Heart left ventricle (tissue), 16 donors: ENCODE measurements at regions not wholly inside any gene's neighbourhood (a gene's known extent, or its start where the extent isn't known, plus 50 kb on each side); places are given as distances from the start of the nearest gene placed in this dataset.

Experiments
- ATAC-seq, 4 donors: fragments of 200-7000 bp; cut with Tn5 transposase; one replicate each; pipeline ENCODE4 v1.9.1; 2020 to 2022; ENCODE audit warnings: moderate library complexity in 4 of 4, mild to moderate bottlenecking in 3 of 4, moderate number of reproducible peaks in 1 of 4
- DNase-seq, 5 donors: peaks; one replicate each; pipeline ENCODE4 v3.0.0-alpha.2; 2020
- H3K27ac ChIP-seq, 12 donors: fragments of 200-600 bp; sonication (generic) in 4 of 12; one replicate each; pipeline versions ENCODE4 v1.5.0 to v1.8.0; 2016 to 2022; ENCODE audit warnings: mild to moderate bottlenecking in 2 of 12
- H3K27me3 ChIP-seq, 9 donors: fragments of 200-600 bp; sonication (generic) in 2 of 9; one replicate each; pipeline versions ENCODE4 v1.5.1 to v1.8.0; 2016 to 2022; ENCODE audit warnings: mild to moderate bottlenecking in 3 of 9
- H3K36me3 ChIP-seq, 9 donors: fragments of 200-600 bp; sonication (generic) in 2 of 9; one replicate each; pipeline versions ENCODE4 v1.5.0 to v1.8.0; 2018 to 2022; ENCODE audit warnings: mild to moderate bottlenecking in 2 of 9
- H3K4me1 ChIP-seq, 12 donors: fragments of 200-600 bp; sonication (generic) in 4 of 12; one replicate each; pipeline versions ENCODE4 v1.5.0 to v1.8.0; 2016 to 2022; ENCODE audit warnings: mild to moderate bottlenecking in 3 of 12
- H3K4me3 ChIP-seq, 12 donors: fragments of 200-600 bp; sonication (generic) in 4 of 12; one replicate each; pipeline versions ENCODE4 v1.5.0 to v1.8.0; 2017 to 2022; ENCODE audit warnings: mild to moderate bottlenecking in 9 of 12, moderate library complexity in 4 of 12
- H3K9me3 ChIP-seq, 12 donors: fragments of 200-600 bp; sonication (generic) in 4 of 12; one replicate each; pipeline versions ENCODE4 v1.5.0 to v1.8.0; 2016 to 2022; ENCODE audit warnings: mild to moderate bottlenecking in 1 of 12
- CTCF ChIP-seq, 12 donors: fragments of 200-600 bp; sonication (generic) in 4 of 12; IDR thresholded peaks; one replicate each; pipeline versions ENCODE4 v1.5.0 to v1.8.0; 2018 to 2022; ENCODE audit warnings: antibody characterized with exemption in 12 of 12, mild to moderate bottlenecking in 5 of 12
- POLR2A ChIP-seq, 2 donors: fragments of 450-650 bp; IDR thresholded peaks; one replicate each; pipeline ENCODE4 v1.6.1; 2017; ENCODE audit warnings: antibody characterized with exemption in 2 of 2, mild to moderate bottlenecking in 2 of 2, moderate library complexity in 2 of 2
- WGBS, 4 donors: extraction: QIAGEN DNeasy Blood & Tissue Kit in 2 of 4; methylation state at CpG; one replicate each; pipeline versions ENCODE4 v1.1.5 to v1.1.7; 2013 to 2018; 5-methylcytosine and 5-hydroxymethylcytosine counted together
- intact Hi-C, 10 donors: fragments of 100-400 bp; cut with DNase I; formaldehyde crosslinking; loops; one replicate each; pipeline versions ENCODE4 v1.11.1 to v1.14.2; 2022
- donor health status: ischemic (EF 13 %, LVEDD 7.1; RV severe dilation, severe dysfunction).
- donor health status: healthy with polysubstance abuse.
- donor health status: DM: no; HTN: yes; CAD: no.
- donor health status: DM: no; HTN: no; CAD: no.
- donor health status: ischemic (EF 25% LVEDD 6.9; RV normal size, moderate dysfunction).
- donor health status: ischemic (EF 25% LVEDD 5.7; RV mildly dilated, moderate dysfunction).
- donor health status: healthy.
- donor health status: DM: yes; HTN: yes; CAD: no.
- donor health status: ischemic (EF 35%, LVEDD 5.7; RV mildly dilated, moderate dysfunction).
- donor health status: nonischemic (EF 11% LVEDD 7.7; RV severe dilation, severe dysfunction).
- donor health status: DM: yes; HTN: yes; CAD: no.
- donor health status: PGD.
- donor health status: ischemic (EF 29% LVEDD 5.4; RV normal size, mild dysfunction).
- donor health status: nonischemic (EF 23%, LVEDD 6.1; RV moderate dilation, normal function).

DNA sequence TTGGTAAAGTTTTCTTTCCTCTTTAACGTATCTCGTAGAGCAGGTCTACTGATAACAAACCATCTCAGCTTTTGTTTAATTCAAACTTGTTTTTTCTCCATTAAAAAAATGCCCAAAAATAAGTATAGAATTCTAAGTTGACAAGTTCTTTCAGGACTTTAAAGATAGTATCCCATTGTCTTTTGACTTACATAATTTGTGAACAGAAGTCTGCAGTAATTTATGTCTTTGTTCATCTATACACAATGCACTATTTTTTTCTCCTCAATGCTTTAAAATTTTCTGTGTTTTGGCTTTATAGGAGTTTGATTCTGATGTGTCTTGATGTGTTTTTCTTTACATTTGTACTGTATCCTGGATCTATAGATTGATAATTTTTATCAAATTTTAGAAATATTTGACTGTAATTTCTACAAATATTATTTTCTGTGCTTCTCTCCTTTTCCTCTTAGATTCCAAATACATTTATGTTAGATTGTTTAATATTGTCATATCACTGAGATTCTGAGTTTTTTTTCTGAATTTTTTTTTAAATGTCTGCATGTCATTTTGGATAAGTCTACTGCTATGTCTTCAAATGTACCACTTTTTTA, 143.3 kb downstream of the FTCDNL1 start:
- H3K4me3 ChIP-seq, result no peak overlapping the region
- WGBS, 4 donors, result 90 to 98% (median 93%) methylated on average over 2 of the region's 2 CpGs
- ATAC-seq (no peak), DNase-seq (no peak)
- peaks cover 0 to 14% (median 0%) of the 10 kb centered on the region in 12 donors for H3K9me3 ChIP-seq
- no peaks in the 10 kb centered on the region for H3K4me1 ChIP-seq
- no peak for TF ChIP-seq CTCF (IDR thresholded peaks at IDR 0.05)
- TF ChIP-seq POLR2A (IDR thresholded peaks at IDR 0.05), result no peak
- H3K27me3 ChIP-seq, result peaks cover 0 to 4% (median 0%) of the 10 kb centered on the region in 9 donors
- no peaks in the 10 kb centered on the region for H3K36me3 ChIP-seq
- intact Hi-C loops, result loop anchor here in 9 of 10 donors (5.0 to 10.0 kb wide), 4 partner anchors 147 to 167 kb away; partner anchors contain the start of gene FTCDNL1 (in 1 of the 9)
- H3K27ac ChIP-seq, result no peak overlapping the region

DNA sequence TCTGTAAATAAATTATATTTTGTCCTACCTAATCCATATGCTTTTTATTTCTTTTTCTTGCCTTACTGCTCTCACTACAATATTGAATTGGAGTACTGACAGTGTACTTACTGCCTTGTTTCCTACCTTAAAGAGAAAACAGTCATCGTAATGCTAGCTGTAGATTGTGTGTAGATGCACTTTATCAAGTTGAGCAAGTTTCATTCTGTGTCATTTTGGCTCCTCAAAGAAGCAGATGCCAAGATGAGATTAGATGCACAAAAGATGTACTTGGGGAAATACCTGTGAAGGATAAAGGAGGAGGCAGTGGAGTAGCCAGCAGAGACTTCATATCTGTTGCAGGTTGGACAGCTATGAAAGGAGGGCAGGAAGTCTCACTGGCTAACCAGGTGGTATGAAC, 145.5 kb downstream of the FTCDNL1 start:
- no peaks in the 10 kb centered on the region for H3K36me3 ChIP-seq
- H3K27ac ChIP-seq, result no peak overlapping the region
- H3K27me3 ChIP-seq, result no peaks in the 10 kb centered on the region
- intact Hi-C loops, result loop anchor here in 9 of 10 donors (5.0 to 10.0 kb wide), 4 partner anchors 149 to 169 kb away; partner anchors contain the start of gene FTCDNL1 (in 1 of the 9)
- TF ChIP-seq POLR2A (IDR thresholded peaks at IDR 0.05) (no peak), CTCF (IDR thresholded peaks at IDR 0.05) (no peak)
- 82 to 91% (median 83%) methylated on average over 1 of the region's 1 CpG for WGBS, 4 donors
- H3K4me1 ChIP-seq, result no peaks in the 10 kb centered on the region
- peaks cover 0 to 14% (median 0%) of the 10 kb centered on the region in 12 donors for H3K9me3 ChIP-seq
- H3K4me3 ChIP-seq, result no peak overlapping the region
- no peak for ATAC-seq
- DNase-seq, result no peak

DNA sequence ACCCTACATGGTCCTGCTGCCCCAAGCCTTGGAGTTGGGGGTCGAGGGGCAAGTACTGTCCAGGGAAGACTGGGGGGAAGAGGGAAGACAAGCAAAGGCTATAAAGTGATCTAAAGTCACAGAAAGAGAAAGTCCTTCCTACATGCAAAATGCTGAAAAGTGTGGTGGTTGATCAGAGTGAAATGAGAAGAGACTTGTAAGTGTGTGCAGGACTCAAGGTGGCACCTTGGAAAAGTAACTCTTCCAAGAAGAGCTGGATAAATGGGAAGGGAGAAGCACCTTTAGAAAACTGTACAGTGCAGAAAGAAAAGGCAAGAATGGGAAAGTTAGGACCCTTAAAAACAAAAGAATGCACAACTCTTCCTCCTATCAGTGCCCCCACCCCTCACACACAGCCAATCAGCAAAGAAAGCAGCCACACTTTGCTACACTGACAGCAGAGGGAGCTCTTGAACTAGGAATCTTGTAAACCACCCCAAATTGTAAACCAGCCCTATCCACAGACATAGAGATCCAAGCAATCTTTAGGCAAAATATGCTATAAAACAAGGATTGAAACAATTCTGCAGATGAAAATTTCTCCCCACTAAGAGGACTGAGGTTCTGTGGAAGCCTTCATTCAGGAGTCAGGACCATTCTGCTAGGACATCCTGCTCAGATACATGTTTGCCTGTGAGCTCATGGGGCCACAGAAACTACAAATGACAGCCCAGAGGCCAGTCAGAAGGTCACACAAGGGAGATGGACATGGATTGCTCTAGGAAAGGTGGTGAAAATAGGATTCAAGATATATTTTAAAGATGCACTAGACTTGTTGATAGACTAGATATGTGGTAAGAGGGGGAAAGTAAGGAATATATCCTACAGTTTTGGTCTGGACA, 146.4 kb downstream of the FTCDNL1 start:
- Histone ChIP-seq H3K27ac (no peak overlapping the region), H3K27me3 (no peaks in the 10 kb centered on the region), H3K9me3 (peaks cover 0 to 14% (median 0%) of the 10 kb centered on the region in 12 donors), H3K4me1 (no peaks in the 10 kb centered on the region), H3K36me3 (no peaks in the 10 kb centered on the region), H3K4me3 (no peak overlapping the region)
- TF ChIP-seq CTCF (IDR thresholded peaks at IDR 0.05), result peak; percentile 9 to 46 (median 38)
- TF ChIP-seq POLR2A (IDR thresholded peaks at IDR 0.05), result no peak
- intact Hi-C loops, result loop anchor here (5.0 to 10.0 kb wide), 4 partner anchors 150 to 170 kb away; partner anchors contain the start of gene FTCDNL1 (in 1 of the 10)
- ATAC-seq (no peak), DNase-seq (no peak)
- 50 to 78% (median 59%) methylated on average over 1 of the region's 1 CpG for WGBS, 4 donors

DNA sequence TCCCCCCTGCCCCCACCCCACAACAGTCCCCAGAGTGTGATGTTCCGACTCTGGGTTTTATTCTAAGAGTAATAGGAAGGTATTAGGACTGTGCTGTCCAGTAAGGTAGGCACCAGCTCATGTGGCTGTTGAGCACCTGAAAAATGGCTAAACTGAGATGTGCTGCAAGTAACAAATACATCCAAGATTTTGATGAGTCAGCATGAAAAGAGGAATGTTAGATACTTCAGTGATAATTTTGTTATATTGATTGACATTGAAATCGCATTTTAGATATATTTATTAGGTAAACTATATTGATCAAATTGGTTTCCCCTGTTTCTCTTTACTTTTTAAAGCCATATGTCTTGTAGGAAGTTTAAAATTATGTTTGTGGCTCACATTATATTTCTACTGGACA, 147.8 kb downstream of the FTCDNL1 start:
- DNase-seq (no peak), ATAC-seq (no peak)
- 54 to 82% (median 57%) methylated on average over 2 of the region's 2 CpGs for WGBS, 4 donors
- H3K4me1 ChIP-seq, result no peaks in the 10 kb centered on the region
- peaks cover 0 to 11% (median 0%) of the 10 kb centered on the region in 12 donors for H3K9me3 ChIP-seq
- H3K27ac ChIP-seq, result no peak overlapping the region
- H3K4me3 ChIP-seq, result no peak overlapping the region
- no peaks in the 10 kb centered on the region for H3K27me3 ChIP-seq
- intact Hi-C loops, result loop anchor here in 9 of 10 donors (5.0 to 10.0 kb wide), 4 partner anchors 152 to 172 kb away; partner anchors contain the start of gene FTCDNL1 (in 1 of the 9)
- H3K36me3 ChIP-seq, result no peaks in the 10 kb centered on the region
- TF ChIP-seq POLR2A (IDR thresholded peaks at IDR 0.05) (no peak), CTCF (IDR thresholded peaks at IDR 0.05) (no peak)
